K562 (cell line): ENCODE measurements at regions not wholly inside any gene's neighbourhood (a gene's known extent, or its start where the extent isn't known, plus 50 kb on each side); places are given as distances from the start of the nearest gene placed in this dataset.

Source experiments
- CTBP1 ChIP-seq: fragments of 450-650 bp; IDR thresholded peaks from 2 replicates; pipeline ENCODE4 v1.6.1; 2016; ENCODE audit warnings: borderline replicate concordance
- GABPB1 ChIP-seq: sonication (generic); formaldehyde crosslinking; IDR thresholded peaks from 2 replicates; pipeline ENCODE4 v1.8.0; 2022; ENCODE audit warnings: mild to moderate bottlenecking, missing genetic modification reagents
- HDAC8 ChIP-seq: fragments of 450-650 bp; IDR thresholded peaks from 2 replicates; pipeline ENCODE4 v1.6.1; 2016; ENCODE audit warnings: mild to moderate bottlenecking, missing genetic modification characterization, moderate library complexity, missing compliant biosample characterization
- IRF9 ChIP-seq: fragments of 450-650 bp; IDR thresholded peaks from 2 replicates; pipeline ENCODE4 v1.6.1; 2016; ENCODE audit warnings: missing biosample characterization, missing genetic modification characterization
- LEF1 ChIP-seq: fragments of 450-650 bp; IDR thresholded peaks from 2 replicates; pipeline ENCODE4 v1.6.1; 2016; ENCODE audit warnings: mild to moderate bottlenecking
- MBD2 ChIP-seq: sonication (generic); IDR thresholded peaks from 2 replicates; pipeline ENCODE4 v1.6.1; 2016; ENCODE audit warnings: low read depth, borderline replicate concordance
- MEF2A ChIP-seq: IDR thresholded peaks from 2 replicates; pipeline ENCODE4 v1.6.1; 2011; ENCODE audit warnings: low read depth, mild to moderate bottlenecking, low read length, moderate library complexity; ENCODE audit not compliant: control insufficient read depth
- NCOR1 ChIP-seq: fragments of 450-650 bp; IDR thresholded peaks from 2 replicates; pipeline ENCODE4 v1.6.1; 2016; ENCODE audit warnings: mild to moderate bottlenecking, moderate library complexity
- NEUROD1 ChIP-seq: fragments of 150-350 bp; IDR thresholded peaks from 2 replicates; pipeline ENCODE4 v1.6.1; 2014; ENCODE audit warnings: borderline replicate concordance, low read length, low read depth; ENCODE audit not compliant: partially characterized antibody
- RNF2 ChIP-seq: sonication (generic); IDR thresholded peaks from 2 replicates; pipeline ENCODE4 v1.6.1; 2016
- SMAD4 ChIP-seq: fragments of 250-450 bp; sonication (Bioruptor Pico); conservative IDR thresholded peaks from 2 replicates; pipeline ENCODE4 v1.8.0; 2021; ENCODE audit warnings: inconsistent platforms, mild to moderate bottlenecking, moderate library complexity
- SPI1 ChIP-seq: IDR thresholded peaks from 2 replicates; pipeline ENCODE4 v1.6.1; 2011; ENCODE audit warnings: low read depth, low read length, control low read depth, borderline replicate concordance
- SUPT5H ChIP-seq: fragments of 450-650 bp; IDR thresholded peaks from 2 replicates; pipeline ENCODE4 v1.6.1; 2016
- YY1 ChIP-seq, 3 experiments: IDR thresholded peaks; 2 replicates each; pipeline ENCODE4 v1.6.1; 2011; ENCODE audit warnings: low read length in 2 of 3, mild to moderate bottlenecking in 2 of 3, moderate library complexity in 2 of 3, borderline replicate concordance in 1 of 3, control low read depth in 1 of 3, low read depth in 1 of 3; ENCODE audit not compliant: insufficient read depth in 3 of 3, insufficient replicate concordance in 2 of 3, control insufficient read depth in 1 of 3, insufficient read length in 1 of 3; ENCODE audit errors: extremely low read depth in 1 of 3
- ZBTB1 ChIP-seq: sonication (generic); formaldehyde crosslinking; IDR thresholded peaks from 2 replicates; pipeline ENCODE4 v1.8.1; 2023; ENCODE audit warnings: missing genetic modification reagents, low read depth, mild to moderate bottlenecking, borderline replicate concordance
- ZNF197 ChIP-seq: fragments of 200-800 bp; sonication (Bioruptor generic); IDR thresholded peaks from 2 replicates; pipeline ENCODE4 v1.6.1; 2016; ENCODE audit warnings: low read depth, missing genetic modification characterization, missing compliant biosample characterization
- ZNF253 ChIP-seq: fragments of 250-450 bp; sonication (Bioruptor Pico); conservative IDR thresholded peaks from 2 replicates; pipeline ENCODE4 v1.6.1; 2021; ENCODE audit warnings: mild to moderate bottlenecking
- ZNF263 ChIP-seq: sonication (generic); formaldehyde crosslinking; IDR thresholded peaks from 2 replicates; pipeline ENCODE4 v1.8.0; 2022; ENCODE audit warnings: mild to moderate bottlenecking, missing genetic modification reagents, borderline replicate concordance
- TF ChIP-seq, protein P1 (sequence below): fragments of 450-650 bp; IDR thresholded peaks from 2 replicates; pipeline ENCODE4 v1.6.1; 2016; ENCODE audit warnings: low read depth

- TF ChIP-seq ZBTB1 (CRISPR knock-in tag) (no peak), ZNF253 (CRISPR knock-in tag) (no peak), IRF9 (tag) (no peak), NEUROD1 (peak; percentile 51), ZNF197 (CRISPR knock-in tag) (0 out of 2 replicates have a peak, but pooled peaks have one; percentile 54), SUPT5H (0 out of 2 replicates have a peak, but pooled peaks have one; percentile 22), ZNF263 (CRISPR knock-in tag) (0 out of 2 replicates have a peak, but pooled peaks have one; percentile 7), SPI1 (0 out of 2 replicates have a peak, but pooled peaks have one; percentile 16), GABPB1 (CRISPR knock-in tag) (peak; percentile 79), YY1 (IDR thresholded peaks at IDR 0.05; ENCODE audit: borderline replicate concordance in 1 of 3, control insufficient read depth in 1 of 3, extremely low read depth in 1 of 3, insufficient read depth in 3 of 3, insufficient read length in 1 of 3, insufficient replicate concordance in 2 of 3, low read depth in 1 of 3, low read length in 2 of 3) (peak in 2 of 3 experiments; percentile 13 to 21), NCOR1 (peak; percentile 55), LEF1 (peak; percentile 48; the same call in 1 of the 2 replicates), CTBP1 (peak; percentile 77), HDAC8 (0 out of 2 replicates have a peak, but pooled peaks have one; percentile 22), RNF2 (peak; percentile 91), MEF2A (peak; percentile 22; the same call in 1 of the 2 replicates), SMAD4 (CRISPR knock-in tag) (peak; percentile 84), MBD2 (peak; percentile 53; the same call in 1 of the 2 replicates)
- TF ChIP-seq, protein P1, sequence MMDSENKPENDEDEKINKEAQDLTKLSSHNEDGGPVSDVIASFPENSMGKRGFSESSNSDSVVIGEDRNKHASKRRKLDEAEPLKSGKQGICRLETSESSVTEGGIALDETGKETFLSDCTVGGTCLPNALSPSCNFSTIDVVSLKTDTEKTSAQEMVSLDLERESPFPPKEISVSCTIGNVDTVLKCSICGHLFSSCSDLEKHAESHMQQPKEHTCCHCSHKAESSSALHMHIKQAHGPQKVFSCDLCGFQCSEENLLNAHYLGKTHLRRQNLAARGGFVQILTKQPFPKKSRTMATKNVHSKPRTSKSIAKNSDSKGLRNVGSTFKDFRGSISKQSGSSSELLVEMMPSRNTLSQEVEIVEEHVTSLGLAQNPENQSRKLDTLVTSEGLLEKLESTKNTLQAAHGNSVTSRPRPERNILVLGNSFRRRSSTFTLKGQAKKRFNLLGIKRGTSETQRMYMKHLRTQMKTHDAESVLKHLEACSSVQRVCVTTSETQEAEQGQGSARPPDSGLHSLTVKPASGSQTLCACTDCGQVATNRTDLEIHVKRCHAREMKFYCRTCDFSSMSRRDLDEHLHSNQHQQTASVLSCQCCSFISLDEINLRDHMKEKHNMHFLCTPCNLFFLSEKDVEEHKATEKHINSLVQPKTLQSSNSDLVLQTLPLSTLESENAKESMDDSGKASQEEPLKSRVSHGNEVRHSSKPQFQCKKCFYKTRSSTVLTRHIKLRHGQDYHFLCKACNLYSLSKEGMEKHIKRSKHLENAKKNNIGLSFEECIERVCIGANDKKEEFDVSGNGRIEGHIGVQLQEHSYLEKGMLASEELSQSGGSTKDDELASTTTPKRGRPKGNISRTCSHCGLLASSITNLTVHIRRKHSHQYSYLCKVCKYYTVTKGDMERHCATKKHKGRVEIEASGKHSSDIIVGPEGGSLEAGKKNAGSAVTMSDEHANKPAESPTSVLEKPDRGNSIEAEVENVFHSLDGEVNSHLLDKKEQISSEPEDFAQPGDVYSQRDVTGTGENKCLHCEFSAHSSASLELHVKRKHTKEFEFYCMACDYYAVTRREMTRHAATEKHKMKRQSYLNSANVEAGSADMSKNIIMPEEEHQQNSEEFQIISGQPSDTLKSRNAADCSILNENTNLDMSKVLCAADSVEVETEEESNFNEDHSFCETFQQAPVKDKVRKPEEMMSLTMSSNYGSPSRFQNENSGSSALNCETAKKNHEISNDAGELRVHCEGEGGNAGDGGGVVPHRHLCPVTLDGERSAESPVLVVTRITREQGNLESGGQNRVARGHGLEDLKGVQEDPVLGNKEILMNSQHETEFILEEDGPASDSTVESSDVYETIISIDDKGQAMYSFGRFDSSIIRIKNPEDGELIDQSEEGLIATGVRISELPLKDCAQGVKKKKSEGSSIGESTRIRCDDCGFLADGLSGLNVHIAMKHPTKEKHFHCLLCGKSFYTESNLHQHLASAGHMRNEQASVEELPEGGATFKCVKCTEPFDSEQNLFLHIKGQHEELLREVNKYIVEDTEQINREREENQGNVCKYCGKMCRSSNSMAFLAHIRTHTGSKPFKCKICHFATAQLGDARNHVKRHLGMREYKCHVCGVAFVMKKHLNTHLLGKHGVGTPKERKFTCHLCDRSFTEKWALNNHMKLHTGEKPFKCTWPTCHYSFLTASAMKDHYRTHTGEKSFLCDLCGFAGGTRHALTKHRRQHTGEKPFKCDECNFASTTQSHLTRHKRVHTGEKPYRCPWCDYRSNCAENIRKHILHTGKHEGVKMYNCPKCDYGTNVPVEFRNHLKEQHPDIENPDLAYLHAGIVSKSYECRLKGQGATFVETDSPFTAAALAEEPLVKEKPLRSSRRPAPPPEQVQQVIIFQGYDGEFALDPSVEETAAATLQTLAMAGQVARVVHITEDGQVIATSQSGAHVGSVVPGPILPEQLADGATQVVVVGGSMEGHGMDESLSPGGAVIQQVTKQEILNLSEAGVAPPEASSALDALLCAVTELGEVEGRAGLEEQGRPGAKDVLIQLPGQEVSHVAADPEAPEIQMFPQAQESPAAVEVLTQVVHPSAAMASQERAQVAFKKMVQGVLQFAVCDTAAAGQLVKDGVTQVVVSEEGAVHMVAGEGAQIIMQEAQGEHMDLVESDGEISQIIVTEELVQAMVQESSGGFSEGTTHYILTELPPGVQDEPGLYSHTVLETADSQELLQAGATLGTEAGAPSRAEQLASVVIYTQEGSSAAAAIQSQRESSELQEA, result peak; percentile 55; the same call in 1 of the 2 replicates
Measured at GRCh38 chr14:76956316-76957090, 72.0 kb downstream of the IRF2BPL start (continued).
